ENCODE measurements at regions not wholly inside any gene's neighbourhood (a gene's known extent, or its start where the extent isn't known, plus 50 kb on each side); places are given as distances from the start of the nearest gene placed in this dataset.

DNA sequence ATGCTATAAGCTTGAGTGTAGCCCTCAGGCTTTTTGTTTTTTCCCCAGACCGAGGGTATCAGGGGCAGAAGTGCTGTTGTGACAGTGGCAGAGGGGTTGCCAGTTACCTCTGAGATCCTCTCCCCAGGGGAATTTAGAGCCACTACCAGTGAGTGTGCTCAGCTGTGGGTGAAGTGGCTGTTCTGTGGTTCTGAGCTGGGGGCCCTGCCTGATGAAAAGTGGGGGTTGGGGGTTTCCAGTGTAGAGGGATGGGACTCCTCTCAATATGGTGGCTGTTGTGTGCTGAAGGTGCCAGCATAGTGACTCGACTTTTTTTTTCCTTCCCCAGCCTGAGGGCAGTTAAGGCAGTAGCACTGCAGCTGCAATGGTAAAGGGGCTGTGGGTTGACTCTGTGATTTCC is 506.7 kb downstream of the TMEM232 start:
- Mint-ChIP-seq H3K36me3 (peaks cover 18% of the 10 kb centered on the region), H3K9me3 (peaks cover 14 to 35% of the 10 kb centered on the region in 2 donors), H3K4me1 (no peaks in the 10 kb centered on the region), H3K27me3 (ENCODE audit: low read depth in 2 of 2) (no peaks in the 10 kb centered on the region), H3K4me3 (no peak overlapping the region), H3K27ac (no peak overlapping the region)
- no peak for ATAC-seq
- DNase-seq = no peak
- Histone ChIP-seq H3K4me3 (ENCODE audit: low read length) (no peak overlapping the region), H3K4me1 (ENCODE audit: control insufficient read depth, insufficient read depth, low read length) (no peaks in the 10 kb centered on the region), H3K36me3 (ENCODE audit: control insufficient read depth, insufficient read depth, low read length) (no peaks in the 10 kb centered on the region), H3K27ac (ENCODE audit: low read length) (no peak overlapping the region), H3K9me3 (ENCODE audit: control insufficient read depth, insufficient read depth, low read length) (peaks cover 26% of the 10 kb centered on the region), H3K27me3 (ENCODE audit: control insufficient read depth, insufficient read depth, low read length) (no peaks in the 10 kb centered on the region)
- TF ChIP-seq CTCF (IDR thresholded peaks at IDR 0.05) = no peak
- intact Hi-C loops (cut with micrococcal nuclease) = no loop called here
- 87% methylated on average over 2 of the region's 2 CpGs for WGBS (ENCODE audit: insufficient coverage)

GRCh38 chr5:110221036-110221435 is 505.4 kb downstream of the TMEM232 start:
- Mint-ChIP-seq H3K9me3 (peaks cover 10 to 34% of the 10 kb centered on the region in 2 donors), H3K27me3 (ENCODE audit: low read depth in 2 of 2) (no peaks in the 10 kb centered on the region), H3K27ac (no peak overlapping the region), H3K4me3 (no peak overlapping the region), H3K36me3 (peaks cover 18% of the 10 kb centered on the region), H3K4me1 (no peaks in the 10 kb centered on the region)
- no peak for DNase-seq
- Histone ChIP-seq H3K4me3 (ENCODE audit: low read length) (no peak overlapping the region), H3K9me3 (ENCODE audit: control insufficient read depth, insufficient read depth, low read length) (peaks cover 26% of the 10 kb centered on the region), H3K4me1 (ENCODE audit: control insufficient read depth, insufficient read depth, low read length) (no peaks in the 10 kb centered on the region), H3K27ac (ENCODE audit: low read length) (no peak overlapping the region), H3K36me3 (ENCODE audit: control insufficient read depth, insufficient read depth, low read length) (no peaks in the 10 kb centered on the region), H3K27me3 (ENCODE audit: control insufficient read depth, insufficient read depth, low read length) (no peaks in the 10 kb centered on the region)
- ATAC-seq = no peak
- intact Hi-C loops (cut with micrococcal nuclease) = no loop called here
- WGBS (ENCODE audit: insufficient coverage) = 80% methylated on average over 1 of the region's 2 CpGs
- TF ChIP-seq CTCF (IDR thresholded peaks at IDR 0.05) = no peak

DNA sequence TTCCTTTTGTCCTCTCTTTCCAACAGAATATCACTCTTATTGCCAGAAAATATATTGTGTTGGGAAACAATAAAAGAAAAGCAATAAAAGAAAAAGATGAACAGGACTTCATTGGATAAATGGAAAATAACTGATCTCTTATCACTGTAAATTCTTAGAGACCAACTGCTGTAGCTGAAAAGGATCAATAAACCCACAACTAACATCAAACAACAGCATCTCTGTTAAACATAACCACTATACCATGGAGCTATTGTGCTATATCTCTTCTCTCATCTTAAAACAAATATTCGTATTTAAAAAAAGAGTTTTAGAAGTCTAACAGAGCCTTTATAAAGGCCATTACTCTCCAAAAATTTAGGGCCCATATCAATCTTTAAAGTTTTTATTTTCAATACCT is 502.4 kb downstream of the TMEM232 start:
- DNase-seq = no peak
- no peak for ATAC-seq
- Mint-ChIP-seq H3K36me3 (no peaks in the 10 kb centered on the region), H3K9me3 (peaks cover 10 to 24% of the 10 kb centered on the region in 2 donors), H3K27me3 (ENCODE audit: low read depth in 2 of 2) (no peaks in the 10 kb centered on the region), H3K27ac (no peak overlapping the region), H3K4me3 (no peak overlapping the region), H3K4me1 (no peaks in the 10 kb centered on the region)
- no peak for TF ChIP-seq CTCF (IDR thresholded peaks at IDR 0.05)
- H3K27ac ChIP-seq (ENCODE audit: low read length) = no peak overlapping the region
- H3K4me3 ChIP-seq (ENCODE audit: low read length) = no peak overlapping the region
- no peaks in the 10 kb centered on the region for H3K27me3 ChIP-seq (ENCODE audit: control insufficient read depth, insufficient read depth, low read length)
- peaks cover 28% of the 10 kb centered on the region for H3K9me3 ChIP-seq (ENCODE audit: control insufficient read depth, insufficient read depth, low read length)
- H3K4me1 ChIP-seq (ENCODE audit: control insufficient read depth, insufficient read depth, low read length) = no peaks in the 10 kb centered on the region
- WGBS (ENCODE audit: insufficient coverage) = 89% methylated on average over 1 of the region's 1 CpG
- no peaks in the 10 kb centered on the region for H3K36me3 ChIP-seq (ENCODE audit: control insufficient read depth, insufficient read depth, low read length)
- intact Hi-C loops (cut with micrococcal nuclease) = no loop called here

DNA sequence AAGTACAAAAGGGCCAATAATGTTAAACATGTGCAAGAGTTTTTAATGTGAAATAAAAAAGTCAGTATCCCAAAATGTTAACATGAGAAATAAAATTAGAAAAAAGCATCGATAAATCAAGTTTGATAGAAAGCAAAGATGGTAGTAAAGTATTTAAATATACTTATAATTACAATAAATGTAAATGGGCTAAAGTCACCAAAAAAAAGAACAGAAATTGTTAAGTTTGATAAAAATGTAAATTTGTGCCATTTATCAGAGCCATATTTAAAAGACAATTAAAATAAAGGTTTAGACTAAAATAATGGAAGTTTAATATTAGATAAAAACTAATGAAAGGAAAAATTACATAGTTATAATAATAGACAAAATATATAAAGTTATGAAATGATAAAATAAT is 500.5 kb downstream of the TMEM232 start:
- no peaks in the 10 kb centered on the region for H3K4me1 Mint-ChIP-seq

More for the DNA sequence above, 500.5 kb downstream of the TMEM232 start:
- H3K36me3 Mint-ChIP-seq = no peaks in the 10 kb centered on the region
- ATAC-seq (no peak), DNase-seq (no peak)
- no peak overlapping the region for H3K27ac Mint-ChIP-seq
- Histone ChIP-seq H3K4me1 (ENCODE audit: control insufficient read depth, insufficient read depth, low read length) (no peaks in the 10 kb centered on the region), H3K36me3 (ENCODE audit: control insufficient read depth, insufficient read depth, low read length) (no peaks in the 10 kb centered on the region), H3K9me3 (ENCODE audit: control insufficient read depth, insufficient read depth, low read length) (peaks cover 12% of the 10 kb centered on the region), H3K27me3 (ENCODE audit: control insufficient read depth, insufficient read depth, low read length) (no peaks in the 10 kb centered on the region), H3K27ac (ENCODE audit: low read length) (no peak overlapping the region), H3K4me3 (ENCODE audit: low read length) (no peak overlapping the region)
- intact Hi-C loops (cut with micrococcal nuclease) = no loop called here
- no peaks in the 10 kb centered on the region for H3K27me3 Mint-ChIP-seq (ENCODE audit: low read depth in 2 of 2)
- no peak for TF ChIP-seq CTCF (IDR thresholded peaks at IDR 0.05)
- no peak overlapping the region for H3K4me3 Mint-ChIP-seq
- H3K9me3 Mint-ChIP-seq = peaks cover 19 to 32% of the 10 kb centered on the region in 2 donors
- WGBS (ENCODE audit: insufficient coverage) = no CpG with 5 or more reads among the region's 1 CpG

All from natural killer cell (primary cell).